ENCODE measurements at regions not wholly inside any gene's neighbourhood (a gene's known extent, or its start where the extent isn't known, plus 50 kb on each side); places are given as distances from the start of the nearest gene placed in this dataset.

- peaks cover 12 to 32% (median 17%) of the 10 kb centered on the region in 3 donors for H3K27me3 ChIP-seq (ENCODE audit: control insufficient read depth in 3 of 3, insufficient read depth in 3 of 3, low read length in 3 of 3)
- no peaks in the 10 kb centered on the region for H3K36me3 ChIP-seq (ENCODE audit: control insufficient read depth in 3 of 3, insufficient read depth in 3 of 3, low read length in 3 of 3)
- no peak overlapping the region for H3K9ac ChIP-seq (ENCODE audit: low read depth in 1 of 3, low read length in 3 of 3)
Measured at GRCh38 chr1:5458248-5458647, 534.0 kb downstream of the NPHP4 start.

GRCh38 chr1:5456090-5456811 lies 536.0 kb downstream of the NPHP4 start:
- Histone ChIP-seq H3K27me3 (ENCODE audit: control insufficient read depth in 3 of 3, insufficient read depth in 3 of 3, low read length in 3 of 3) (peaks cover 18 to 38% (median 19%) of the 10 kb centered on the region in 3 donors), H3K4me3 (ENCODE audit: low read length in 3 of 3) (no peak overlapping the region), H3K9ac (ENCODE audit: low read depth in 1 of 3, low read length in 3 of 3) (no peak overlapping the region), H3K36me3 (ENCODE audit: control insufficient read depth in 3 of 3, insufficient read depth in 3 of 3, low read length in 3 of 3) (no peaks in the 10 kb centered on the region), H3K4me1 (ENCODE audit: control insufficient read depth in 3 of 3, insufficient read depth in 3 of 3, low read length in 3 of 3) (no peaks in the 10 kb centered on the region), H3K27ac (ENCODE audit: low read depth, low read length) (no peak overlapping the region), H3K9me3 (ENCODE audit: control insufficient read depth in 3 of 3, low read length in 3 of 3) (peaks cover 0 to 3% (median 2%) of the 10 kb centered on the region in 3 donors)

More at GRCh38 chr1:5458248-5458647, 534.0 kb downstream of the NPHP4 start:
- Histone ChIP-seq H3K4me3 (ENCODE audit: low read length in 3 of 3) (no peak overlapping the region), H3K27ac (ENCODE audit: low read depth, low read length) (no peak overlapping the region), H3K9me3 (ENCODE audit: control insufficient read depth in 3 of 3, low read length in 3 of 3) (peaks cover 2 to 15% (median 7%) of the 10 kb centered on the region in 3 donors), H3K4me1 (ENCODE audit: control insufficient read depth in 3 of 3, insufficient read depth in 3 of 3, low read length in 3 of 3) (no peaks in the 10 kb centered on the region)

- Histone ChIP-seq H3K9ac (ENCODE audit: low read depth in 1 of 3, low read length in 3 of 3) (no peak overlapping the region), H3K27me3 (ENCODE audit: control insufficient read depth in 3 of 3, insufficient read depth in 3 of 3, low read length in 3 of 3) (peaks cover 22 to 44% (median 22%) of the 10 kb centered on the region in 3 donors), H3K4me1 (ENCODE audit: control insufficient read depth in 3 of 3, insufficient read depth in 3 of 3, low read length in 3 of 3) (no peaks in the 10 kb centered on the region), H3K4me3 (ENCODE audit: low read length in 3 of 3) (no peak overlapping the region), H3K27ac (ENCODE audit: low read depth, low read length) (no peak overlapping the region), H3K9me3 (ENCODE audit: control insufficient read depth in 3 of 3, low read length in 3 of 3) (no peaks in the 10 kb centered on the region), H3K36me3 (ENCODE audit: control insufficient read depth in 3 of 3, insufficient read depth in 3 of 3, low read length in 3 of 3) (no peaks in the 10 kb centered on the region)
Measured at GRCh38 chr1:5455651-5456050, 536.6 kb downstream of the NPHP4 start.

- Histone ChIP-seq H3K36me3 (ENCODE audit: control insufficient read depth in 3 of 3, insufficient read depth in 3 of 3, low read length in 3 of 3) (no peaks in the 10 kb centered on the region), H3K27ac (ENCODE audit: low read depth, low read length) (no peak overlapping the region), H3K27me3 (ENCODE audit: control insufficient read depth in 3 of 3, insufficient read depth in 3 of 3, low read length in 3 of 3) (peaks cover 22 to 49% (median 22%) of the 10 kb centered on the region in 3 donors)
Measured at GRCh38 chr1:5455056-5455455, 537.2 kb downstream of the NPHP4 start.

GRCh38 chr1:5453347-5453746 lies 538.9 kb downstream of the NPHP4 start:
- H3K4me3 ChIP-seq (ENCODE audit: low read length in 3 of 3): no peak overlapping the region
- H3K36me3 ChIP-seq (ENCODE audit: control insufficient read depth in 3 of 3, insufficient read depth in 3 of 3, low read length in 3 of 3): no peaks in the 10 kb centered on the region
- no peak overlapping the region for H3K27ac ChIP-seq (ENCODE audit: low read depth, low read length)
- no peaks in the 10 kb centered on the region for H3K4me1 ChIP-seq (ENCODE audit: control insufficient read depth in 3 of 3, insufficient read depth in 3 of 3, low read length in 3 of 3)
- H3K9ac ChIP-seq (ENCODE audit: low read depth in 1 of 3, low read length in 3 of 3): no peak overlapping the region
- H3K9me3 ChIP-seq (ENCODE audit: control insufficient read depth in 3 of 3, low read length in 3 of 3): no peaks in the 10 kb centered on the region
- H3K27me3 ChIP-seq (ENCODE audit: control insufficient read depth in 3 of 3, insufficient read depth in 3 of 3, low read length in 3 of 3): peaks cover 20 to 58% (median 27%) of the 10 kb centered on the region in 3 donors

More at GRCh38 chr1:5455056-5455455, 537.2 kb downstream of the NPHP4 start:
- H3K4me3 ChIP-seq (ENCODE audit: low read length in 3 of 3): no peak overlapping the region
- H3K9ac ChIP-seq (ENCODE audit: low read depth in 1 of 3, low read length in 3 of 3): no peak overlapping the region
- H3K4me1 ChIP-seq (ENCODE audit: control insufficient read depth in 3 of 3, insufficient read depth in 3 of 3, low read length in 3 of 3): no peaks in the 10 kb centered on the region
- H3K9me3 ChIP-seq (ENCODE audit: control insufficient read depth in 3 of 3, low read length in 3 of 3): no peaks in the 10 kb centered on the region

GRCh38 chr1:5451671-5452070 lies 540.6 kb downstream of the NPHP4 start:
- no peaks in the 10 kb centered on the region for H3K4me1 ChIP-seq (ENCODE audit: control insufficient read depth in 3 of 3, insufficient read depth in 3 of 3, low read length in 3 of 3)
- peaks cover 23 to 67% (median 27%) of the 10 kb centered on the region in 3 donors for H3K27me3 ChIP-seq (ENCODE audit: control insufficient read depth in 3 of 3, insufficient read depth in 3 of 3, low read length in 3 of 3)
- H3K9ac ChIP-seq (ENCODE audit: low read depth in 1 of 3, low read length in 3 of 3): no peak overlapping the region

GRCh38 chr1:5448486-5448885 lies 543.7 kb downstream of the NPHP4 start:
- no peak overlapping the region for H3K27ac ChIP-seq (ENCODE audit: low read depth, low read length)
- H3K4me3 ChIP-seq (ENCODE audit: low read length in 3 of 3): no peak overlapping the region
- H3K27me3 ChIP-seq (ENCODE audit: control insufficient read depth in 3 of 3, insufficient read depth in 3 of 3, low read length in 3 of 3): peaks cover 12 to 53% (median 15%) of the 10 kb centered on the region in 3 donors
- no peak overlapping the region for H3K9ac ChIP-seq (ENCODE audit: low read depth in 1 of 3, low read length in 3 of 3)
- H3K4me1 ChIP-seq (ENCODE audit: control insufficient read depth in 3 of 3, insufficient read depth in 3 of 3, low read length in 3 of 3): no peaks in the 10 kb centered on the region
- no peaks in the 10 kb centered on the region for H3K36me3 ChIP-seq (ENCODE audit: control insufficient read depth in 3 of 3, insufficient read depth in 3 of 3, low read length in 3 of 3)
- no peaks in the 10 kb centered on the region for H3K9me3 ChIP-seq (ENCODE audit: control insufficient read depth in 3 of 3, low read length in 3 of 3)

More at GRCh38 chr1:5451671-5452070, 540.6 kb downstream of the NPHP4 start:
- no peaks in the 10 kb centered on the region for H3K36me3 ChIP-seq (ENCODE audit: control insufficient read depth in 3 of 3, insufficient read depth in 3 of 3, low read length in 3 of 3)
- H3K27ac ChIP-seq (ENCODE audit: low read depth, low read length): no peak overlapping the region
- H3K9me3 ChIP-seq (ENCODE audit: control insufficient read depth in 3 of 3, low read length in 3 of 3): no peaks in the 10 kb centered on the region
- H3K4me3 ChIP-seq (ENCODE audit: low read length in 3 of 3): no peak overlapping the region

GRCh38 chr1:5447503-5447960 lies 544.7 kb downstream of the NPHP4 start:
- Histone ChIP-seq H3K36me3 (ENCODE audit: control insufficient read depth in 3 of 3, insufficient read depth in 3 of 3, low read length in 3 of 3) (no peaks in the 10 kb centered on the region), H3K27me3 (ENCODE audit: control insufficient read depth in 3 of 3, insufficient read depth in 3 of 3, low read length in 3 of 3) (peaks cover 12 to 57% (median 15%) of the 10 kb centered on the region in 3 donors), H3K4me3 (ENCODE audit: low read length in 3 of 3) (no peak overlapping the region), H3K9me3 (ENCODE audit: control insufficient read depth in 3 of 3, low read length in 3 of 3) (no peaks in the 10 kb centered on the region), H3K9ac (ENCODE audit: low read depth in 1 of 3, low read length in 3 of 3) (no peak overlapping the region), H3K4me1 (ENCODE audit: control insufficient read depth in 3 of 3, insufficient read depth in 3 of 3, low read length in 3 of 3) (no peaks in the 10 kb centered on the region), H3K27ac (ENCODE audit: low read depth, low read length) (no peak overlapping the region)

GRCh38 chr1:5444396-5444795 lies 547.8 kb downstream of the NPHP4 start:
- Histone ChIP-seq H3K4me3 (ENCODE audit: low read length in 3 of 3) (no peak overlapping the region), H3K36me3 (ENCODE audit: control insufficient read depth in 3 of 3, insufficient read depth in 3 of 3, low read length in 3 of 3) (no peaks in the 10 kb centered on the region), H3K4me1 (ENCODE audit: control insufficient read depth in 3 of 3, insufficient read depth in 3 of 3, low read length in 3 of 3) (no peaks in the 10 kb centered on the region), H3K9me3 (ENCODE audit: control insufficient read depth in 3 of 3, low read length in 3 of 3) (peaks cover 0 to 3% (median 3%) of the 10 kb centered on the region in 3 donors), H3K27me3 (ENCODE audit: control insufficient read depth in 3 of 3, insufficient read depth in 3 of 3, low read length in 3 of 3) (peaks cover 5 to 45% (median 14%) of the 10 kb centered on the region in 3 donors), H3K9ac (ENCODE audit: low read depth in 1 of 3, low read length in 3 of 3) (no peak overlapping the region), H3K27ac (ENCODE audit: low read depth, low read length) (no peak overlapping the region)

GRCh38 chr1:5436808-5437207 lies 555.4 kb downstream of the NPHP4 start:
- no peak overlapping the region for H3K4me3 ChIP-seq (ENCODE audit: low read length in 3 of 3)
- H3K9me3 ChIP-seq (ENCODE audit: control insufficient read depth in 3 of 3, low read length in 3 of 3): peaks cover 0 to 7% (median 5%) of the 10 kb centered on the region in 3 donors
- H3K36me3 ChIP-seq (ENCODE audit: control insufficient read depth in 3 of 3, insufficient read depth in 3 of 3, low read length in 3 of 3): no peaks in the 10 kb centered on the region
- no peak overlapping the region for H3K27ac ChIP-seq (ENCODE audit: low read depth, low read length)
- H3K27me3 ChIP-seq (ENCODE audit: control insufficient read depth in 3 of 3, insufficient read depth in 3 of 3, low read length in 3 of 3): peaks cover 4 to 35% (median 14%) of the 10 kb centered on the region in 3 donors
- H3K9ac ChIP-seq (ENCODE audit: low read depth in 1 of 3, low read length in 3 of 3): no peak overlapping the region
- H3K4me1 ChIP-seq (ENCODE audit: control insufficient read depth in 3 of 3, insufficient read depth in 3 of 3, low read length in 3 of 3): no peaks in the 10 kb centered on the region
